Parathyroid adenoma (tissue), 2 donors: ENCODE measurements at regions not wholly inside any gene's neighbourhood (a gene's known extent, or its start where the extent isn't known, plus 50 kb on each side); places are given as distances from the start of the nearest gene placed in this dataset.

Source experiments
- H2AFZ ChIP-seq: fragments of 300-600 bp; sonication (generic); one replicate; pipeline ENCODE4 v1.7.0; 2017; ENCODE audit warnings: antibody characterized with exemption, mild to moderate bottlenecking
- H3K27ac ChIP-seq: fragments of 300-600 bp; sonication (generic); one replicate; pipeline ENCODE4 v1.7.0; 2017
- H3K27me3 ChIP-seq: fragments of 300-600 bp; sonication (generic); one replicate; pipeline ENCODE4 v1.7.0; 2017; ENCODE audit warnings: low read length; ENCODE audit not compliant: control insufficient read depth, insufficient read depth
- H3K36me3 ChIP-seq: fragments of 300-600 bp; sonication (generic); one replicate; pipeline ENCODE4 v1.7.0; 2017; ENCODE audit warnings: low read length; ENCODE audit not compliant: control insufficient read depth, insufficient read depth
- H3K4me1 ChIP-seq: fragments of 300-600 bp; sonication (generic); one replicate; pipeline ENCODE4 v1.7.0; 2017; ENCODE audit warnings: control low read depth
- H3K4me2 ChIP-seq: fragments of 300-600 bp; sonication (generic); one replicate; pipeline ENCODE4 v1.7.0; 2017; ENCODE audit warnings: low read length
- H3K4me3 ChIP-seq: fragments of 300-600 bp; sonication (generic); one replicate; pipeline ENCODE4 v1.7.0; 2017; ENCODE audit warnings: low read depth, low read length
- H3K79me2 ChIP-seq: fragments of 300-600 bp; sonication (generic); one replicate; pipeline ENCODE4 v1.7.0; 2017; ENCODE audit warnings: control low read depth
- H3K9ac ChIP-seq: fragments of 300-600 bp; sonication (generic); one replicate; pipeline ENCODE4 v1.7.0; 2017; ENCODE audit warnings: mild to moderate bottlenecking
- H3K9me3 ChIP-seq: fragments of 300-600 bp; sonication (generic); one replicate; pipeline ENCODE4 v1.7.0; 2017; ENCODE audit warnings: low read length; ENCODE audit not compliant: control insufficient read depth
- CTCF ChIP-seq: fragments of 300-600 bp; sonication (generic); IDR thresholded peaks from one replicate; pipeline ENCODE4 v1.7.0; 2017; ENCODE audit warnings: antibody characterized with exemption, mild to moderate bottlenecking
- donor health status: primary hyperparathyroidism.

DNA sequence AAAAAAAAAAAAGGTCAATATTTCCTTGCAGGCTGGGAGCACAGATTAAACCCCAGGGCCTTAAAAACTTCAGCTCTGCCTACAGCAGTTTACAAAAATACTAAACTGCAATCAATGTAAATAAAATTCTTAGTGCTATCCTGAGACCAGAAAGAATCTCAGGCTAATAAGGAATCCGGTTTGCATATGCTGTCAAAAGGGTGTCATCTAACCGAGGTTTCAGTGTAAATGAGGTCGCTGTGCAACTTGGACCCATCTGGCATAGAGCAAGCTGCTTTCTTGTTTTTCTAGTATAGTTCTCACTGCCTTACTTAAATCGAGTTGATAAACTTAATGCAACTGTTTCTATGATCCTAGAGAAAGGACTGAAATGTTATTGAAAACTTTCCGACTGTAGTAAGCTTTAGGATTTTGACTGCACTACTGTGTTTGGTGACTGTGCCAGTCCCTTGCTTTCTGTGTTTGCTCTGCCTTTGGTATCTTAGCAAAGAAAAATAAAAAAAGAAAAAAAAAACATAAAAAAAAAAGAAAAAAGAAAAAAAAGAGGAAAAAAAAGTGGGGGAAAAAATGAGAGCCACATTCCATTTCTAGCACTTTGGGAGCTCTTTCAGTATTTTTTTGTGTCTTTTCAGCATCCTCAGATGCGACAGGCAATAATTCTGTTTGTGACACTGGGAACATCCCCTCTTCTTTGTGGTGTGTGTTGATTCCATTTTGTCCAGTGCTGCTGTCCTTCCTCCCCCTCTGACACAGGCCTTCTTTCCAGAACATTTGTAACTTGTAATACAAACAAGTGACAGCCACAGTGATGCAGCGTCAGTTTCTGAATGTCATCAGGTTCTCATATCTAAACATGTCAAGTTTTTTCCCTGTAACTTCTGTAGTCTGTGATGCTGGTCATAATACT lies 340.5 kb downstream of the ZNF536 start:
- Histone ChIP-seq H3K9me3 (no peaks in the 10 kb centered on the region), H2AFZ (no peak overlapping the region), H3K36me3 (no peaks in the 10 kb centered on the region), H3K9ac (no peak overlapping the region), H3K4me2 (no peak overlapping the region), H3K27ac (no peak overlapping the region), H3K79me2 (no peaks in the 10 kb centered on the region), H3K27me3 (no peaks in the 10 kb centered on the region), H3K4me1 (no peaks in the 10 kb centered on the region), H3K4me3 (no peak overlapping the region)
- no peak for TF ChIP-seq CTCF

DNA sequence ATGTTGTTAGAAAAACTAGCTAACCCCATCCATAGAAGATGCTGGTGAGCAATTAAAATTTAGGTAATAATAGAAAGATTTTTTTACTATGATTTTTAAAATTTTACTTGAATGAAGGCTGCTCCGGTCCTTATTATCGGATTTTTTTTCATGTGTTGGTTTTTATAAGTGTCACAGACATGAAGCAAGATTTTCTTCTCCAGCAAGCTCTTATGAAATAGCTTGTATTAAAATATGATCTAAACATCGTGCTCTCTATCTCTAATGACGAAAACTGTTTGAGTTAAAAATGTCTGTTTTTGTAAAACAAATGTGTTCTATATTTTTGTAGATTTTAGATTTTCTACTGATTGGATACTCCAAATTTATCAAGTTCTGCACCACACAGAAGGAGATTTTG lies 339.6 kb downstream of the ZNF536 start:
- Histone ChIP-seq H3K9ac (no peak overlapping the region), H3K4me2 (no peak overlapping the region), H3K27me3 (no peaks in the 10 kb centered on the region), H3K9me3 (no peaks in the 10 kb centered on the region), H3K79me2 (no peaks in the 10 kb centered on the region), H2AFZ (no peak overlapping the region), H3K4me1 (no peaks in the 10 kb centered on the region), H3K4me3 (no peak overlapping the region), H3K36me3 (no peaks in the 10 kb centered on the region), H3K27ac (no peak overlapping the region)
- TF ChIP-seq CTCF = no peak

GRCh38 chr19:30711296-30711695 lies 339.1 kb downstream of the ZNF536 start:
- H3K79me2 ChIP-seq = no peaks in the 10 kb centered on the region
- H3K4me2 ChIP-seq = peak overlapping the region; percentile 33
- no peaks in the 10 kb centered on the region for H3K27me3 ChIP-seq
- no peaks in the 10 kb centered on the region for H3K9me3 ChIP-seq
- H3K4me3 ChIP-seq = no peak overlapping the region
- H3K36me3 ChIP-seq = no peaks in the 10 kb centered on the region
- no peaks in the 10 kb centered on the region for H3K4me1 ChIP-seq
- TF ChIP-seq CTCF = no peak
- H2AFZ ChIP-seq = peak overlapping the region; percentile 68
- no peak overlapping the region for H3K27ac ChIP-seq
- H3K9ac ChIP-seq = no peak overlapping the region

DNA sequence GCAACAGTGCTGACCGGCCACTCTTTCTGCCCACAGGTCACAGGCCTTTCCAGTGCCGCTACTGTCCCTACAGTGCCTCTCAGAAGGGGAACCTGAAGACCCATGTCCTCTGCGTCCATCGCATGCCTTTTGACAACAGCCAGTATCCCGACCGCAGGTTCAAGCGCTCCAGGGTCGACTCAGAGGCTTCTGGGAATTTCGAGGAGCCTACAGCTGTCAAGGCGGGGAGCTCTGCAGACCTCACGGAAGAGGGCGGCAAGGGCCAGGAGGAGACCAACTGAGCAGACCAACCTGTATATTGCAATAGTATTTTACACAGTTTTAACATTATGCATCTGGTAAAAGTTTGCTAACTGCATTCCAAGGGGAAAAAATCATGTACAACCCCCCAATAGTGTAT lies 338.5 kb downstream of the ZNF536 start:
- Histone ChIP-seq H3K4me3 (no peak overlapping the region), H3K9ac (no peak overlapping the region), H2AFZ (no peak overlapping the region), H3K36me3 (no peaks in the 10 kb centered on the region), H3K4me2 (no peak overlapping the region), H3K9me3 (no peaks in the 10 kb centered on the region), H3K27me3 (no peaks in the 10 kb centered on the region), H3K4me1 (no peaks in the 10 kb centered on the region), H3K79me2 (no peaks in the 10 kb centered on the region), H3K27ac (no peak overlapping the region)
- TF ChIP-seq CTCF = no peak
